DND-41 (cell line): ENCODE measurements at regions not wholly inside any gene's neighbourhood (a gene's known extent, or its start where the extent isn't known, plus 50 kb on each side); places are given as distances from the start of the nearest gene placed in this dataset.

Experiments used
- ATAC-seq: fragments of 200-7000 bp; cut with Tn5 transposase; 3 replicates; pipeline ENCODE4 v1.9.1; 2021; ENCODE audit warnings: low read depth; ENCODE audit not compliant: insufficient read depth
- DNase-seq: peaks from one replicate; pipeline ENCODE4 v3.0.0-alpha.2; 2020
- H2AFZ ChIP-seq: 2 replicates; pipeline ENCODE4 v1.6.0; 2012; ENCODE audit warnings: low read depth, low read length
- H3K27ac ChIP-seq: 2 replicates; pipeline ENCODE4 v1.5.1; 2012; ENCODE audit warnings: low read length, inconsistent platforms
- H3K27me3 ChIP-seq: fragments of 200-600 bp; sonication (generic); 2 replicates; pipeline ENCODE4 v1.6.0; 2012; ENCODE audit warnings: low read length, mild to moderate bottlenecking, inconsistent platforms; ENCODE audit not compliant: insufficient read depth, poor library complexity
- H3K36me3 ChIP-seq: 2 replicates; pipeline ENCODE4 v1.5.1; 2012; ENCODE audit warnings: low read length, inconsistent platforms; ENCODE audit not compliant: insufficient read depth
- H3K4me1 ChIP-seq: 2 replicates; pipeline ENCODE4 v1.5.1; 2012; ENCODE audit warnings: mild to moderate bottlenecking, low read length; ENCODE audit not compliant: insufficient read depth
- H3K4me2 ChIP-seq: 2 replicates; pipeline ENCODE4 v1.6.0; 2012; ENCODE audit warnings: mild to moderate bottlenecking, moderate library complexity, low read length, inconsistent platforms; ENCODE audit not compliant: insufficient read depth
- H3K4me3 ChIP-seq, 2 experiments: fragments of 200-600 bp in 1 of 2; shearing (Covaris generic) in 1 of 2; 2 replicates each; pipeline ENCODE4 v1.5.1; 2012 to 2016; ENCODE audit warnings: inconsistent platforms in 2 of 2, low read length in 2 of 2, mild to moderate bottlenecking in 2 of 2, low read depth in 1 of 2, moderate library complexity in 1 of 2
- H3K79me2 ChIP-seq: 2 replicates; pipeline ENCODE4 v1.6.0; 2012; ENCODE audit warnings: low read length, inconsistent platforms; ENCODE audit not compliant: insufficient read depth
- H3K9ac ChIP-seq: 2 replicates; pipeline ENCODE4 v1.6.0; 2012; ENCODE audit warnings: low read depth, mild to moderate bottlenecking, inconsistent platforms, low read length, moderate library complexity
- H3K9me3 ChIP-seq: 2 replicates; pipeline ENCODE4 v1.5.1; 2012; ENCODE audit warnings: low read length, moderate library complexity, mild to moderate bottlenecking, inconsistent platforms; ENCODE audit not compliant: insufficient read depth, severe bottlenecking
- H4K20me1 ChIP-seq: 2 replicates; pipeline ENCODE4 v1.6.0; 2012; ENCODE audit warnings: low read length; ENCODE audit not compliant: insufficient read depth
- EZH2 ChIP-seq: IDR thresholded peaks from 3 replicates; pipeline ENCODE4 v1.6.1; 2012; ENCODE audit warnings: borderline replicate concordance, low read depth, mild to moderate bottlenecking, moderate library complexity, low read length, inconsistent platforms; ENCODE audit not compliant: severe bottlenecking
- TF ChIP-seq, protein P1 (sequence below): IDR thresholded peaks from 2 replicates; pipeline ENCODE4 v1.5.1; 2012; ENCODE audit warnings: borderline replicate concordance, low read length, moderate library complexity, mild to moderate bottlenecking; ENCODE audit not compliant: poor library complexity, severe bottlenecking; ENCODE audit errors: extremely low read depth

DNA sequence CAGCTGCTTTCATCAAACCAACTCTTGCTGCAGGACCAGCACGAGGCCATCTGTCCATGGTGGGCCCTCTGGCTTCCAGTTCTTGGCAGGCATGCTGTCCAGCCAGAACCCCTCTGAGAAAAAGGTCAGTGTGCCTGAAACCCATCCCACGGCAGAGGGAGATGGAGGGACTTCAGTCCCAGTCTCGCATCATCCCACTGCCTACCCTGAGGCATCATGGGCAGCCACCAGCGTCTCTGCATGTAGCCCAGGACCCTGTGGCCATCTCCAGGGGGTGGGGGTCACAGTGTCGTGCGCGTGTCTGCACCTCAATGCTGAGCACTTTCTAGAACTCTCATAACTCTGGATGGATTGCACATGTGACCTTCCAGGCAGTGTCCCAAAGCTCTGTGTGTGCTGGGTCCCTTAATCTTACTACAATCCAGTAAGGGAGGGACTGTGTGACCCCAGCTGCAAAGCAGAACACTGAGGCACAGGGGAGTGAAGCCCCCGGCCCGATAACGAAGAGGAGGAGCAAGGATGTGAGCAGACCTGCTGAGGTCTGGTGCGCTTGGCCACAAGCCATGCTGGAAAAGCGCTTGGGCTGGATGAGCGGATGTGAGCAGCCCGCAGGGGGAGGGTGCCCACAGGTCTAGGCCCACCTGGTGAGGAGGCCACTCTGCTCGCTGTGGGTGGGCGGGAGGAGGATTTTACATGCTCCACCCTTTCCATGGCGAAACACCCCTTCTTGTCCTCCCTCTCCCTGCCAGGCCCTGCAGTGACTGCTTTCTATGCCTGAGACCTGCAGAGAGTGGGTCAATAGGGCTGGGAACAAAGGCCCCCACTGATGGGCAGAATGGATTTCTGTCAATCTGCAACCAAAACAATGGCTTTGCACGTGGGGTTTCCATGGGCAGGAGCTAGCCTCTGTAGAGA lies 1401.0 kb downstream of the BRD1 start:
- no peak overlapping the region for H2AFZ ChIP-seq
- H3K4me3 ChIP-seq, result no peak overlapping the region
- H3K79me2 ChIP-seq, result no peaks in the 10 kb centered on the region
- H3K4me2 ChIP-seq, result no peak overlapping the region
- no peaks in the 10 kb centered on the region for H3K4me1 ChIP-seq
- no peak overlapping the region for H3K27ac ChIP-seq
- H3K27me3 ChIP-seq, result peaks cover under 1% of the 10 kb centered on the region
- H4K20me1 ChIP-seq, result no peaks in the 10 kb centered on the region
- H3K36me3 ChIP-seq, result no peaks in the 10 kb centered on the region
- H3K9ac ChIP-seq, result no peak overlapping the region
- ATAC-seq (no peak), DNase-seq (no peak)
- no peaks in the 10 kb centered on the region for H3K9me3 ChIP-seq
- TF ChIP-seq, protein P1, sequence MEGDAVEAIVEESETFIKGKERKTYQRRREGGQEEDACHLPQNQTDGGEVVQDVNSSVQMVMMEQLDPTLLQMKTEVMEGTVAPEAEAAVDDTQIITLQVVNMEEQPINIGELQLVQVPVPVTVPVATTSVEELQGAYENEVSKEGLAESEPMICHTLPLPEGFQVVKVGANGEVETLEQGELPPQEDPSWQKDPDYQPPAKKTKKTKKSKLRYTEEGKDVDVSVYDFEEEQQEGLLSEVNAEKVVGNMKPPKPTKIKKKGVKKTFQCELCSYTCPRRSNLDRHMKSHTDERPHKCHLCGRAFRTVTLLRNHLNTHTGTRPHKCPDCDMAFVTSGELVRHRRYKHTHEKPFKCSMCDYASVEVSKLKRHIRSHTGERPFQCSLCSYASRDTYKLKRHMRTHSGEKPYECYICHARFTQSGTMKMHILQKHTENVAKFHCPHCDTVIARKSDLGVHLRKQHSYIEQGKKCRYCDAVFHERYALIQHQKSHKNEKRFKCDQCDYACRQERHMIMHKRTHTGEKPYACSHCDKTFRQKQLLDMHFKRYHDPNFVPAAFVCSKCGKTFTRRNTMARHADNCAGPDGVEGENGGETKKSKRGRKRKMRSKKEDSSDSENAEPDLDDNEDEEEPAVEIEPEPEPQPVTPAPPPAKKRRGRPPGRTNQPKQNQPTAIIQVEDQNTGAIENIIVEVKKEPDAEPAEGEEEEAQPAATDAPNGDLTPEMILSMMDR, result no peak
- TF ChIP-seq EZH2, result no peak

DNA sequence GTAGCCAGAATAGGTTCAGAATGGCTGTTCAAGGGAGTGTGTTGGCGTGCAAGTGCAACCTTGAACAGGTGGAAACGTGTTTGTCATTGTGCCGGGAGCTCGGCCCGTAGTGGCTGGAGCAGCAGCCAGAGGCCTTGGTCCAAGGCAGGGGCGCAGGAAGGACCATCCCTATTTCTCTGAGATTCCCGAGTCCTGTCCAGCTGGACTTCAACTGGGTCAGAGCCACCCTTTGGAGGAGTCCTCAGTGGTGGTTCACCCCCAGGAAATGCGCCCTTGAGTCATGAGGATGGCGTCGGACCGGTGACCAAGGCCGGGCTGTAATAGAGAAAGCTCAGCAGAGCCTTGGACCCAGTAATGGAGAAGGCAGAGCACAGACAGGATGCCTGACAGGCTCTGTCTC lies 1402.0 kb downstream of the BRD1 start:
- Histone ChIP-seq H3K36me3 (no peaks in the 10 kb centered on the region), H2AFZ (no peak overlapping the region), H3K9me3 (no peaks in the 10 kb centered on the region), H3K4me1 (no peaks in the 10 kb centered on the region), H3K4me2 (no peak overlapping the region), H4K20me1 (no peaks in the 10 kb centered on the region), H3K27ac (no peak overlapping the region), H3K9ac (no peak overlapping the region), H3K4me3 (no peak overlapping the region), H3K27me3 (peaks cover 2% of the 10 kb centered on the region), H3K79me2 (no peaks in the 10 kb centered on the region)
- TF ChIP-seq, protein P1, result no peak
- no peak for TF ChIP-seq EZH2
- ATAC-seq, result no peak
- no peak for DNase-seq

DNA sequence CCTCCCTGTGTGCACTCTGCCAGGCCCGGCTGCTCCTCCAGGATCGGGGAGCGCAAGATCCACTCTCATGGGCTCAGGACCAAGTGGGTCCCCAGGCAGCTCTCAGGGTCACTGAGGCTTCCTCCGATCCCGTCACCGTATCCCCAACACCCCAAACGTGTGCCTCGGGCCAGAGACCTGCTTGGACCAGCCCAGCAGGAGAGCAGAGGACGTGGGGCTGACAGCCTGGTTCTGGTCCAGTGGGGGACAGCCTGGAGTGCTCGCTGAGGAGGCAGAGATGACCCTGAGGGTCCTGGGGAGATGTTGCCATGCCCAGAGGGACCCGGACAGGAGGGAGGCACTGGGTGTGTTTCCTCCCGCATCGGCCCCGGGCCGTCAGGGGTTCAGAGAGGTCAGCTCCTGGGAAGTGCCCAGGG lies 1402.6 kb downstream of the BRD1 start:
- no peaks in the 10 kb centered on the region for H3K36me3 ChIP-seq
- TF ChIP-seq EZH2, result no peak
- TF ChIP-seq, protein P1, result no peak
- no peak for DNase-seq
- ATAC-seq, result no peak
- H2AFZ ChIP-seq, result no peak overlapping the region
- H3K4me3 ChIP-seq, result no peak overlapping the region
- H3K9ac ChIP-seq, result no peak overlapping the region
- H3K27ac ChIP-seq, result no peak overlapping the region
- H4K20me1 ChIP-seq, result no peaks in the 10 kb centered on the region
- peaks cover 2% of the 10 kb centered on the region for H3K27me3 ChIP-seq
- no peaks in the 10 kb centered on the region for H3K9me3 ChIP-seq
- H3K4me2 ChIP-seq, result no peak overlapping the region
- H3K4me1 ChIP-seq, result no peaks in the 10 kb centered on the region
- H3K79me2 ChIP-seq, result no peaks in the 10 kb centered on the region

DNA sequence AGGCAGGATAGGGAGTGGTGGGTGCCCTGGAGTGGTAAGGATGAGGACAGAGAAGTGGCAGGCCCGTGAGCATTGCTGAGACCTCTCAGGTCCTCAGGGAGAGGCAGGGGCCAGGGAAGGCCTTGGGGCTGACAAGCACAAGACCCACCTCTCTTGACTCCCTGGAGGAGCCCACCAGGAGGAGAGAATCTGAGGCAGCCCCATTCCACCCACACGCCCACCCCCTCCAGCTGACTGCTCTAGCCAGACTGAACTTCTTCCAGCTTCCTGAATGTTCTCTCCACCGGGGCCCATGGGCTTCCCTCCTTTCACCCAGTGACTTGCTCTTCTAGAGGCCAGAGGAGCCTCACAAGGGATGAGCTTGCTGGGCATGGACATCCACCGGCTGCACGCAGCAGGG lies 1403.0 kb downstream of the BRD1 start:
- H3K27me3 ChIP-seq, result peaks cover 2% of the 10 kb centered on the region
- ATAC-seq, result no peak
- TF ChIP-seq, protein P1, result no peak
- no peak for TF ChIP-seq EZH2

More for the DNA sequence above, 1403.0 kb downstream of the BRD1 start:
- Histone ChIP-seq H3K9me3 (no peaks in the 10 kb centered on the region), H2AFZ (no peak overlapping the region), H3K27ac (no peak overlapping the region), H3K9ac (no peak overlapping the region), H4K20me1 (no peaks in the 10 kb centered on the region), H3K4me3 (no peak overlapping the region), H3K4me1 (no peaks in the 10 kb centered on the region), H3K79me2 (no peaks in the 10 kb centered on the region), H3K36me3 (no peaks in the 10 kb centered on the region), H3K4me2 (no peak overlapping the region)
- DNase-seq, result no peak
